ENCODE measurements at regions not wholly inside any gene's neighbourhood (a gene's known extent, or its start where the extent isn't known, plus 50 kb on each side); places are given as distances from the start of the nearest gene placed in this dataset.
A peak's percentile ranks its signal among the peaks of the same experiment; 100 is the strongest.

DNA sequence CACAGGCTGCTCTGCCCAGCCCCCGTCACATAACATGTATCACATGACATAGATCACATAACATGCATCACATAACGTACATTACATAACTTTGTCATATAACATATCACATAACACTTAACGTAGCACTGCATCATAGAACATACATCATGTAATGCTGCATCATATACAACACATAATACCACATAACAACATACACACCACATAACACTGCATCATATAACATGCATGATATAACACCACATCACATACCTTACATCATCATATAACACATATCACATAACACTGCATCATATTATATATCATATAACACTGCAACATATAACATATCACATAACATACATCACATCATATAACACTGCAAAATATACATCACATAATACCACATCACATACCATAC lies 83.8 kb downstream of the AXIN2 start:
- no peak for DNase-seq (ENCODE audit: insufficient read length, low spot score)
- peak; percentile 98 for FAIRE-seq

GRCh38 chr17:65474660-65475059 lies 86.8 kb downstream of the AXIN2 start:
- peak; percentile 38 for FAIRE-seq
- DNase-seq (ENCODE audit: insufficient read length, low spot score): no peak

DNA sequence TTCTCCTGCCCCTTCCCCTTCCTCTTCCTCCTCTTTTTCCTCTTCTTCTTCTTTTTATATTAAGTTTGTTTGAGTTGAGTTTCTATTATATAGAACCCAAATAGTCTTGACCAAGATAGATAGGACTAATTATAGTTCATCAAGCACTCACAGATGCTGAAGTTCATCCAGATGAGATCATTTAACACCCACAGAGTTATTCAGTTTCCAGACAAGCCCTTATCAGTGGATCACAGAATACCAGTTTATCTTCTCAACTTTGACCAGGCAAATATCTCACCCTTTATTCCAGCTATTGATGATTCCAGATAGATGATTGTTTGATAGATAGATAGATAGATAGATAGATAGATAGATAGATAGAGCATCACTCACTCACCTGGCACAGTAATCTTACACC lies 87.5 kb downstream of the AXIN2 start:
- no peak for FAIRE-seq
- no peak for DNase-seq (ENCODE audit: insufficient read length, low spot score)

DNA sequence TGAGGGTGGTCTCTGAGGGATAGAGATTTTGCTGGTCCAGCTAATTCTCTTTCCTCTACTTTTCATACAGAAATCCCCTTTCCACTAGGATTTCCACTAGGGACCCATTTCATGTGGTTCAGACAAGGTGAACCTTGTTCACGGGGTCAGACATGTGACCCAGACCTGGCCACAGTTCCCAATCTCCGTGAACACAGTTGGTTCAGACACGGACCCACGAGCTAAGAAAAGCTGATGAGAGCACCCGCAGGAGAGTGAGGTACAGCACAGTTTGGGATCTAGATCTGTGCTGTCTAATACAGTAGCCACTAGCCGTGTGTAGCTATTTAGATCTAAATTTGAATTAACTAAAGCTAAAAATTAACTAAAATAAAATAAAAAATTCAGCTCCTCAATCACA lies 88.1 kb downstream of the AXIN2 start:
- no peak for DNase-seq (ENCODE audit: insufficient read length, low spot score)
- no peak for FAIRE-seq

GRCh38 chr17:65472666-65473309 lies 88.7 kb downstream of the AXIN2 start:
- DNase-seq (ENCODE audit: insufficient read length, low spot score) (no peak), FAIRE-seq (no peak)

DNA sequence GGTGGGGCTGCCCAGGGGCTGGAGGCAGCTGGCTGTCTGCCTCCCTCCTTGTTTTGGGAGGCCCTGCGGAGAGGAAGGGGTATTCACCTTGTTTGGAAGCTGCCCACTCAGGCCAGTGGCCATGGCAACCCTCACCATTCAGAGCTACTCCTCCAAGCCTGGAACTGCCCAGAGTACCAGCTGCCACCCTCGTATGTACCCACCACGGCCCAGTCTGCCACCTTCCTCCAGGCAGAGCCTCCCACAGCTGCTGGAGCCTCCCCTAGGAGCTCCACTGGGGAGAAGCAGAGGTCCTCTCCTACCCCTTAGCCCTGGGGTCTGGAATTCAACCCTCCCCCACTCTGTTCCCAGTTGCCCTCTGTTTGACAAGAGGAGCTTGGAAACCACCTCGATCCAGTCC lies 90.7 kb downstream of the AXIN2 start:
- no peak for DNase-seq (ENCODE audit: insufficient read length, low spot score)
- FAIRE-seq: no peak

GRCh38 chr17:65468321-65468720 lies 93.1 kb downstream of the AXIN2 start:
- FAIRE-seq (peak; percentile 93), DNase-seq (ENCODE audit: insufficient read length, low spot score) (no peak)

- FAIRE-seq (no peak), DNase-seq (ENCODE audit: insufficient read length, low spot score) (no peak)
These were observed 94.3 kb downstream of the AXIN2 start for GRCh38 chr17:65467156-65467555.

DNA sequence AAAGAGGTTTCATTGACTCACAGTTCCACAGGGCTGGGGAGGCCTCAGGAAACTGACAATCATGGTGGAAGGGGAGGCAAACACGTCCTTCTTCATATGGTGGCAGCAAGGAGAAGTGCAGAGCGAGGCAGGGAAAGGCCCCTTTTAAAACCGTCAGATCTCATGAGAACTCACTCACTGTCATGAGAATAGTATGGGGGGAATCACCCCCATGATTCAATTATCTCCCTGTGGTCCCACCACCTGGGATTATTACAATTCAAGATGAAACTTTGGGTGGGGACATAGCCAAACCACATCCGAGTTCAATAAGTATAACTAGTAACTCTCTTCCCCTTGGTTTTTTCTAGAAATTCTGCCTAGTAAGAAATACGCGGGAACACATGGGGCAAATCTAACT lies 94.9 kb downstream of the AXIN2 start:
- FAIRE-seq: no peak

GRCh38 chr17:65463242-65463641 lies 98.2 kb downstream of the AXIN2 start:
- FAIRE-seq (no peak), DNase-seq (ENCODE audit: insufficient read length, low spot score) (no peak)

More for the DNA sequence above, 94.9 kb downstream of the AXIN2 start:
- DNase-seq (ENCODE audit: insufficient read length, low spot score): no peak

- FAIRE-seq: no peak
- DNase-seq (ENCODE audit: insufficient read length, low spot score): no peak
These were observed 101.6 kb downstream of the AXIN2 start for GRCh38 chr17:65459677-65460347.

GRCh38 chr17:65457635-65458257 lies 103.7 kb downstream of the AXIN2 start:
- no peak for DNase-seq (ENCODE audit: insufficient read length, low spot score)
- FAIRE-seq: no peak

- FAIRE-seq (no peak), DNase-seq (ENCODE audit: insufficient read length, low spot score) (no peak)
These were observed 104.3 kb downstream of the AXIN2 start for GRCh38 chr17:65457183-65457582.

- DNase-seq (ENCODE audit: insufficient read length, low spot score): no peak
- no peak for FAIRE-seq
These were observed 104.9 kb downstream of the AXIN2 start for GRCh38 chr17:65456368-65457151.

DNA sequence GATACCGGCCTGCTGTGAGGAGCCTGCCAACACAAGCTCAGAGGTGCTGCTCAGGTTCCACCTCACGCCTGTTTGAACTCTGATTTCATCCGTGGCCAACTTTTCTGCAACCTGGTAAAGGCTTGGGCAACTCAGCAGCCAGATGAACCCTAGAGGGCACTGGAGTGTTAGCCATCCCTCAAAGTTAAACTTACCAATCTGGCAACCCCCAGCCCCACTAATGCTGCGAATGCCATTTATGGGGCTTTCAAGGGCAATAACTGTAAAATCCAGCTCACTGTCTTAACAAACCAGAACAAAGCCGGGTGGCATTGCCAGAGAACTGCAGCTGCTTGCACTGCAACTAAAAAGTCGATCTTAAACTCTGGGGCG lies 105.5 kb downstream of the AXIN2 start:
- peak; percentile 41 for DNase-seq (ENCODE audit: insufficient read length, low spot score)
- FAIRE-seq: peak; percentile 16

GRCh38 chr17:65455154-65455971 lies 106.1 kb downstream of the AXIN2 start:
- FAIRE-seq (no peak), DNase-seq (ENCODE audit: insufficient read length, low spot score) (no peak)

DNA sequence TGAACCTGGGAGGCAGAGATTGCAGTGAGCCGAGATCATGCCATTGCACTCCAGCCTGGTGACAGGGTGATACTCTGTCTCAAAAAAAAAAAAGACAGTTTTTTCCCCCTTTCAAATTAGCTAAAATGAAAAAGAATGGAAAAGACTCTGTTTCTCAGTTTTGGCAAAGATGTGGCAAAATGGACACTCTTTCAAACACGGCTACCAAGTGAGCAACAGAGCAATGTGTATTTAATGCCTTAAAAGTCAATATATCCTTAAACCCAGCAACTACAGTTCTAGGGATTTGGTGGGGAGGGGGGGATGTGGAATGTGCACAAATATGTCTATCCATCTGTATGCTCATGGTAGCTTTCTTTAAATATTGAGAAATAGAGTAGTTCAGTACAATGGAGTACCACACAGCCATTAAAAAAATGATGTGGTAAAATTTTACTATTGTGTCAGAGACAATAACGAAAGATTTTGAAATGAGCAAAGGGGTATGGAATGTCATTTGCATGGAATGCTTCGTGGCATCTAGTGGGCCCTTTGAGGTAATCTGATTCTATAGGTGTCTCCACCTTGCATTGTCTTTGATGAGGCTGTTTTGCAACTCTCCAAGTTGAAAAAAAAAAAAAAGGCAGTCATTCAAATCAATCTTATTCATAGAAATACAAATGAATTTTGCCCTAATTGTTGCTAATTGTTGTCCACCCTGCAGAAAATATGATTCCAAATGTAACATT lies 108.1 kb downstream of the AXIN2 start:
- DNase-seq (ENCODE audit: insufficient read length, low spot score) (no peak), FAIRE-seq (no peak)

- FAIRE-seq (no peak), DNase-seq (ENCODE audit: insufficient read length, low spot score) (no peak)
These were observed 112.0 kb downstream of the AXIN2 start for GRCh38 chr17:65449495-65449894.

GRCh38 chr17:65447823-65448222 lies 113.6 kb downstream of the AXIN2 start:
- DNase-seq (ENCODE audit: insufficient read length, low spot score): no peak
- no peak for FAIRE-seq
